ENCODE measurements at regions not wholly inside any gene's neighbourhood (a gene's known extent, or its start where the extent isn't known, plus 50 kb on each side); places are given as distances from the start of the nearest gene placed in this dataset.

- RAD21 ChIA-PET (ENCODE audit: unreplicated experiment): no interaction called here
- intact Hi-C loops (cut with micrococcal nuclease; ENCODE audit: unreplicated experiment): no loop called here
- TF ChIP-seq LARP7 (IDR thresholded peaks at IDR 0.05) (no peak), ZNF207 (IDR thresholded peaks at IDR 0.05; ENCODE audit: borderline replicate concordance) (no peak), MLLT1 (IDR thresholded peaks at IDR 0.05) (no peak), TCF7 (IDR thresholded peaks at IDR 0.05; ENCODE audit: borderline replicate concordance) (no peak), SIN3A (IDR thresholded peaks at IDR 0.05; ENCODE audit: low read depth, low read length) (no peak), SREBF2 (IDR thresholded peaks at IDR 0.05; ENCODE audit: low read length) (no peak), MEF2B (IDR thresholded peaks at IDR 0.05; ENCODE audit: partially characterized antibody, poor library complexity, severe bottlenecking) (no peak), ZBTB4 (CRISPR knock-in tag; IDR thresholded peaks at IDR 0.05) (no peak), IRF3 (IDR thresholded peaks at IDR 0.05) (no peak), JUNB (IDR thresholded peaks at IDR 0.05) (no peak), GABPA (IDR thresholded peaks at IDR 0.05; ENCODE audit: low read depth) (no peak), ZNF24 (IDR thresholded peaks at IDR 0.05) (no peak), RB1 (IDR thresholded peaks at IDR 0.05; ENCODE audit: borderline replicate concordance) (no peak), PAX5 (IDR thresholded peaks at IDR 0.05; ENCODE audit: borderline replicate concordance, low read depth, low read length) (no peak)
- TF ChIP-seq, protein P1, sequence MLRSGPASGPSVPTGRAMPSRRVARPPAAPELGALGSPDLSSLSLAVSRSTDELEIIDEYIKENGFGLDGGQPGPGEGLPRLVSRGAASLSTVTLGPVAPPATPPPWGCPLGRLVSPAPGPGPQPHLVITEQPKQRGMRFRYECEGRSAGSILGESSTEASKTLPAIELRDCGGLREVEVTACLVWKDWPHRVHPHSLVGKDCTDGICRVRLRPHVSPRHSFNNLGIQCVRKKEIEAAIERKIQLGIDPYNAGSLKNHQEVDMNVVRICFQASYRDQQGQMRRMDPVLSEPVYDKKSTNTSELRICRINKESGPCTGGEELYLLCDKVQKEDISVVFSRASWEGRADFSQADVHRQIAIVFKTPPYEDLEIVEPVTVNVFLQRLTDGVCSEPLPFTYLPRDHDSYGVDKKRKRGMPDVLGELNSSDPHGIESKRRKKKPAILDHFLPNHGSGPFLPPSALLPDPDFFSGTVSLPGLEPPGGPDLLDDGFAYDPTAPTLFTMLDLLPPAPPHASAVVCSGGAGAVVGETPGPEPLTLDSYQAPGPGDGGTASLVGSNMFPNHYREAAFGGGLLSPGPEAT (IDR thresholded peaks at IDR 0.05; ENCODE audit: low read depth): no peak
- TF ChIP-seq, protein P2, sequence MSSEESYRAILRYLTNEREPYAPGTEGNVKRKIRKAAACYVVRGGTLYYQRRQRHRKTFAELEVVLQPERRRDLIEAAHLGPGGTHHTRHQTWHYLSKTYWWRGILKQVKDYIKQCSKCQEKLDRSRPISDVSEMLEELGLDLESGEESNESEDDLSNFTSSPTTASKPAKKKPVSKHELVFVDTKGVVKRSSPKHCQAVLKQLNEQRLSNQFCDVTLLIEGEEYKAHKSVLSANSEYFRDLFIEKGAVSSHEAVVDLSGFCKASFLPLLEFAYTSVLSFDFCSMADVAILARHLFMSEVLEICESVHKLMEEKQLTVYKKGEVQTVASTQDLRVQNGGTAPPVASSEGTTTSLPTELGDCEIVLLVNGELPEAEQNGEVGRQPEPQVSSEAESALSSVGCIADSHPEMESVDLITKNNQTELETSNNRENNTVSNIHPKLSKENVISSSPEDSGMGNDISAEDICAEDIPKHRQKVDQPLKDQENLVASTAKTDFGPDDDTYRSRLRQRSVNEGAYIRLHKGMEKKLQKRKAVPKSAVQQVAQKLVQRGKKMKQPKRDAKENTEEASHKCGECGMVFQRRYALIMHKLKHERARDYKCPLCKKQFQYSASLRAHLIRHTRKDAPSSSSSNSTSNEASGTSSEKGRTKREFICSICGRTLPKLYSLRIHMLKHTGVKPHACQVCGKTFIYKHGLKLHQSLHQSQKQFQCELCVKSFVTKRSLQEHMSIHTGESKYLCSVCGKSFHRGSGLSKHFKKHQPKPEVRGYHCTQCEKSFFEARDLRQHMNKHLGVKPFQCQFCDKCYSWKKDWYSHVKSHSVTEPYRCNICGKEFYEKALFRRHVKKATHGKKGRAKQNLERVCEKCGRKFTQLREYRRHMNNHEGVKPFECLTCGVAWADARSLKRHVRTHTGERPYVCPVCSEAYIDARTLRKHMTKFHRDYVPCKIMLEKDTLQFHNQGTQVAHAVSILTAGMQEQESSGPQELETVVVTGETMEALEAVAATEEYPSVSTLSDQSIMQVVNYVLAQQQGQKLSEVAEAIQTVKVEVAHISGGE (CRISPR knock-in tag; IDR thresholded peaks at IDR 0.05): no peak
Observed at GRCh38 chr14:65920996-65921395, 508.5 kb downstream of the FUT8 start.

More at GRCh38 chr14:65920996-65921395, 508.5 kb downstream of the FUT8 start:
- WGBS (ENCODE audit: insufficient coverage, insufficient replicate concordance, low lambda C conversion rate, missing lambda C conversion rate): 0% methylated on average over 2 of the region's 2 CpGs
- H3K9ac ChIP-seq (ENCODE audit: control insufficient read depth, insufficient read depth, low read length): no peak overlapping the region
- DNase-seq (ENCODE audit: low read depth, low spot score) (no peak), ATAC-seq (no peak), FAIRE-seq (no peak)
- H2AFZ ChIP-seq (ENCODE audit: control insufficient read depth, low read depth, low read length): no peak overlapping the region
- no peaks in the 10 kb centered on the region for H3K36me3 ChIP-seq (ENCODE audit: control insufficient read depth in 2 of 2, insufficient read depth in 2 of 2, low read length in 1 of 2)
- H3K4me2 ChIP-seq (ENCODE audit: control insufficient read depth, insufficient read depth): no peak overlapping the region
- in situ Hi-C loops (cut with MboI): no loop called here
- no peaks in the 10 kb centered on the region for H3K79me2 ChIP-seq (ENCODE audit: control insufficient read depth, insufficient read depth, low read length)
- BruUV-seq (replicated peaks): no TSS peak
- peaks cover 0 to 4% of the 10 kb centered on the region in 2 experiments; a peak in 1 of 4 replicates for H3K27me3 ChIP-seq (replicated peaks in 1 of 2; ENCODE audit: control insufficient read depth in 2 of 2, insufficient read depth in 2 of 2, low read length in 1 of 2)
- no peak overlapping the region for H3K4me3 ChIP-seq
- POLR2A ChIA-PET: no interaction called here
- H3K4me1 ChIP-seq (ENCODE audit: control insufficient read depth, insufficient read depth, low read length): no peaks in the 10 kb centered on the region
- no peak overlapping the region for H3K27ac ChIP-seq (ENCODE audit: control insufficient read depth, insufficient read depth)
- CTCF ChIA-PET: no interaction called here
- no peaks in the 10 kb centered on the region for H3K9me3 ChIP-seq (replicated peaks; ENCODE audit: control insufficient read depth, insufficient read depth, low read length)
- SMC1A ChIA-PET (ENCODE audit: uncharacterized antibody, unreplicated experiment): no interaction called here
- no peaks in the 10 kb centered on the region for H4K20me1 ChIP-seq (ENCODE audit: control insufficient read depth, insufficient read depth)

Measured in GM12878 (cell line).